T47D (cell line): ENCODE measurements at regions not wholly inside any gene's neighbourhood (a gene's known extent, or its start where the extent isn't known, plus 50 kb on each side); places are given as distances from the start of the nearest gene placed in this dataset.

Experiments
- DNase-seq, 2 experiments: peaks; one replicate each; pipeline versions ENCODE4 v3.0.0 to v3.0.0-alpha.2; 2011 to 2012; ENCODE audit warnings: low read depth in 1 of 2, low spot score in 1 of 2
- JUND ChIP-seq: IDR thresholded peaks from 2 replicates; pipeline ENCODE4 v1.6.1; 2012; ENCODE audit warnings: low read depth
- in situ Hi-C: cut with HindIII; loops from 2 replicates; pipeline ENCODE4 v1.10.0; 2016; ENCODE audit warnings: low sequenced_read_pairs, low pct_unique_long_range_greater_than_20kb

- TF ChIP-seq JUND = no peak
- no peak for DNase-seq
- in situ Hi-C loops = no loop called here
Measured at GRCh38 chr17:27990100-27990499, 52.4 kb upstream of the NLK start.

DNA sequence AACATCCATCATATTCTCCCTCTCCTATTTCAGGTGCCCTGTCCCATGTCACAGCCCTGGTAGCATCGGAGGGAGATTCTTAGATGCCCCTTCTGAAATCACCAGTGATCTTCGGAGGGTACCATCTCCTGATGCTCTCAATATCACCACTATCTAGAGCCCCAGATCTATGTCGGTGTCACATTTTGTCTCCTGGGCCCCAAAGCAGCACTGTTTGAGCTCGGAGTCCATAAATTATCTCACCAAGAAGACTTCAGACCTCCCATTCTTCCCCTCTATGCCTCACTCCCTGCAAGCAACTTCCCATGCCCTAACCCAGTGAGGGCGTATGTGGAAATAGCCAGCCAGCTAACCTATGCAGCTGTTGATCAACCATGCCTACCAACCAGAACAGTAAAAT lies 51.5 kb upstream of the NLK start:
- DNase-seq = no peak
- in situ Hi-C loops = no loop called here
- no peak for TF ChIP-seq JUND

- no peak for TF ChIP-seq JUND
- in situ Hi-C loops = no loop called here
- DNase-seq = no peak
Measured at GRCh38 chr17:27991462-27991993, 50.9 kb upstream of the NLK start.
